HG03039 (cell line): ENCODE measurements at regions not wholly inside any gene's neighbourhood (a gene's known extent, or its start where the extent isn't known, plus 50 kb on each side); places are given as distances from the start of the nearest gene placed in this dataset.

Source experiments
- ATAC-seq: cut with Tn5 transposase; IDR thresholded peaks from one replicate; pipeline ENCODE4 v1.9.1; 2021; ENCODE audit warnings: mild to moderate bottlenecking, moderate library complexity; ENCODE audit not compliant: unreplicated experiment

- no peak for ATAC-seq
These were observed 69.6 kb downstream of the MDH1 start for GRCh38 chr2:63658176-63658968.

- ATAC-seq: no peak
These were observed 71.3 kb downstream of the MDH1 start for GRCh38 chr2:63660060-63660459.

DNA sequence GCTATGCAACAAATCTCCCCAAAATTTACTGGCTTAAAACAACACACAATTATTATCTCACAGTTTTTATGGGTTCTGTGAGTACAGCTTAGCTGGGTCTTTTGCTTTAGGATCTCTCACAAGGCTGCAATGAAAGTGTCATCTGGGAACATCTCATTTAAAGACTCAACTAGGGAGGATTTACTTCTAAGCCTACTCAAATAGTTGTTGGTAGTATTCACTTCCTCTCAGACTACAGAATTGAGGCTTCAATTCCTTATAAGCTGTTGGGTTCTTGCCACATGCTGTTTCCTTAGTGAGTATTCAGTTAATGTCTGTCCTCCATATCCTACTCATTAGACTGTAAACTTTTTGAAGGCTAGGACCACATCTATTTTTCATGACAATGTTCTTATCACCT lies 72.3 kb downstream of the MDH1 start:
- no peak for ATAC-seq

DNA sequence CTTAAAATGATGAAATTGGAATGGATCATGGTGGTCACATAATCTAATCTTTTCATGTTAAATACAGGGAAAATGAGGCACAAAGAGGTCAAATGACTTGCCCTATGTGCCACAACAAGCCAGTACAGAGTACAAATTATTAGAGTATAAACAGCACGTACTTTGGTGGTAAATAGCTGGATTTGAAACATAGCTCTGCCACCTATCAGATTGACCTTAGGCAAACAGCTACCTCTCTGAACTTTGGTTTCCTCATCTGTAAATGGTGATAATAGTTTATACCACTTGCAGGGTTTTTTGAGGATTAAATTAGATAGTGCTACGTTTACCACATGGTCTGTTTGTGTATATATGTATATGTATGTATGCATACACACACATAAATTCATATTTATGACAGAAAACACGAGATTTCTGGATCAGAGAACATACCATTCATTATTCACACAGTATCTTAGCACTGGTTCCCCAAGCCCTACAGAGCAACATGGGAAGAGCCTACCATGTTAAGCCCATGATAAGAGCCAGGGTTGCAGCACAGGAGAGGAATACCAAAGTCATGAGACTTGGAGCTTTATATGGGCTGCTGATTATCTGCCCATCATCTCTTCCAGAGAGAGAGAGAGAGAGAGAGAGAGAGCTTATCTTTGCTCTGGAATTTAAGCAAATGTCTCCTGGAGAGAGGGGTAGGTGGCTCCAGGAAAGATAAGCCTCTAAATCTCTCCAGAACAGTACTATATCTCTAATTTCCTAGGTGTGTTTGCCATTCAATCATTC lies 73.5 kb downstream of the MDH1 start:
- ATAC-seq: no peak

GRCh38 chr2:63663013-63663864 lies 74.5 kb downstream of the MDH1 start:
- ATAC-seq: no peak

DNA sequence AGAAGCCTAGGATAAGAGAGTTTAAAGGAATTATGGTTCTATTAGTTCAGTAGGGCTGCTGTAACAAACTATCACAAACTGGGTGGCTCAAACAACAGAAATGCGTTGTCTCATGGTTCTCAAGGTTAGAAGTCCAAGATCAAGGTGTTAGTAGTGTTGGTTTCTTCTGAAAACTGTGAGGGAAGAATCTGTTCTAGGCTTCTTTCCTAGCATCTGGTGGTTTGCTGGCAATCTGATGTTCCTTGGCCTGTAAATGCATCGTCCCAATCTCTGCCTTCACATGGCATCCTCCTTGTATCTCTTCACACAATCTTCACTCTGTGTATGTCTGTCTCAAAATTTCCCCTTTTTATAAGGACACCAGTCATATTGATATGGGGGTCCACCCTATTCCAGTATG lies 76.3 kb downstream of the MDH1 start:
- ATAC-seq: no peak

GRCh38 chr2:63665846-63666475 lies 77.2 kb downstream of the MDH1 start:
- no peak for ATAC-seq

GRCh38 chr2:63667132-63667700 lies 78.5 kb downstream of the MDH1 start:
- no peak for ATAC-seq

GRCh38 chr2:63668000-63668399 lies 79.2 kb downstream of the MDH1 start:
- no peak for ATAC-seq

GRCh38 chr2:63668466-63668865 lies 79.7 kb downstream of the MDH1 start:
- ATAC-seq: no peak

DNA sequence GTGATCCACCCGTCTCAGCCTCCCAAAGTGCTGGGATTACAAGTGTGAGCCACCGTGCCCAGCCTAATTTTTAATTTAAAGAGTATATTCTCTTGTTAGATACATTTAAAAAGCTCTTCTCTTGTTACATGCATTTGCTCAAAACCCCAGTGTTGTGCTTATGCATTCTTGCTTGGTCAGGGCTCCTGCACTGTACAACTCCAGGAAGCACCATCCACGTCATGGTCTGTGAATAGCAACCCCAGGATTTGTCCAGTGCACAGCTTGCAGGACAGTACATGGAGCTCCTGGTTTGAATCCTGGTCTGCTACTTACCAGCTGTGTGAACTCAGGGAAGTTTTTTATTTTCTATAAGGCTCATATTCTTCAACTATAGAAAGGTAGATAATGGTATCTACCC lies 80.8 kb downstream of the MDH1 start:
- ATAC-seq: no peak

GRCh38 chr2:63673865-63674533 lies 85.2 kb downstream of the MDH1 start:
- ATAC-seq: no peak

- no peak for ATAC-seq
These were observed 86.3 kb downstream of the MDH1 start for GRCh38 chr2:63675026-63675425.

DNA sequence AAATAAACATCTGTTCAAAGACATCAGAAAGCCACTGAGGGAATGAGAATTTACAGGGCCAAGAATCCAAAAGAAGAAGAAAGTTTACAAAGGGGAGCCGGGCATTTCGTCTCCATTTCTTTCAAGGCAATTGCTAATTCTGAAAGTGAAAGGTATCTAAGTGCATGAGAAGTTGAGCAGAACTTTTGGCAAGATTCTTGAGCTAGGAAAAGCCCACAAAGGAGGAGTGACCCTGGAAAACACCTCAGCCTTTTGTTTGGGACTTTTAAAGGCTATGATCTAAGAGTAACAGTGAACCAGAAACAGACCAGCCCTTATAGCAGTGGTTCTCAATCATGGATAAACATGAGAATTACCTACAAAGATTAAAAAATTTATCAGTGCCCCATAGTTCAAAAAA lies 87.4 kb downstream of the MDH1 start:
- ATAC-seq: peak; percentile 61

DNA sequence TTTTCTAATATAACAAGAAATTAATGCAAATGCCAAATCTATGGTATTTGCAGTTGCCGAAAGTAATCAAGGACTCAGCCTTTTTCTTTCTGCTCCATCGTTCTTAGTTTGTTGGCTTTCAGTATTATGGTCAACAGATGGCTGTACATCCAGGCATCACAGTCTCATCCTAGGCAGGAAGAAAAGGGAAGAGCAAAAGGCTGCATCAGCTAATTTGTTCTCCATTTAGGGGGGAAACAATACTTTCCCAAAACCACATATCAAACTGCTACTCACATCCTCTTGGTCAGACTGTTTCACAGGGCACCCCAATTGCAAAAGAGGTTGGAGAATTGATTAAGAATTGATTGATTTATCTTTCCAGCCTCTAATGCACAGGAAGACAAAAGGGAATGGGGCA lies 89.3 kb downstream of the MDH1 start:
- ATAC-seq: no peak

DNA sequence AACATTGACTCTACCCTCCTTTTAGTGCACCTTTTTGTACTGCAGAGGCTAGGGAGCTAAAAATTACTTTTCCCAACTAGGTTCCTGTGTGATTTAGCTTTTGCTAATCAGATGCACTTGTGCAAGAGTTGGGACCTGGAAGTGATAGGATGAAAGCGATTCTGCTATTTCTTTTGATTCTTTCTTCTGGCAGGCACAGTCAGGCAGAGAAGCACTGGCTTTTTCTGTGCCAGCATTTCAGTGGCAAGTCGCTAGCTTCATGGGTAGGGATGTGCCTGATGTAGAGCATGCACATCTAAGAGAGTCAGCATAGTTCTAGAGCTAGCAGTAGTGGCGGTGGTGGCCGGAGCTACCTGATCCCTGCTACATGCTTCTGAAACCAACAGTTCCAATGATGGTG lies 89.8 kb downstream of the MDH1 start:
- no peak for ATAC-seq

GRCh38 chr2:63679252-63679855 lies 90.6 kb downstream of the MDH1 start:
- ATAC-seq: no peak

DNA sequence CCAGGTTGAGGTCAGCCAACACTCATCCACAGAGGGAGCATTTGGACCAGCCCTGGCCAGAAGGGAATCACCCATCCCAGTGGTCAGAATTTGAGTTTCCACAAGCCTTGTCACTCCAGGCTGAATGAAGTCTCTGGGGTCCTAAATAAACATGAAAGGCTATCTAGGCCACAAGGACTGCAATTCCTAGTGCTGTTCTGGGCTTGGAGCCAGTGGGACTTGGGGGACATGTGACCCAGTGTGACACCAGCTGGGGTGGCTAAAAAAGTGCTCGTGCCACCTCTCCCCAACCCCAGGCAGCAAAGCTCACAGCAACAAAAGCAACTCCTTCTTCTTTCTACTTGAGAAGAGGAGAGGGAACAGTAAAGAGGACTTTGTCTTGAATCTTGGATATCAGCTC lies 91.7 kb downstream of the MDH1 start:
- ATAC-seq: no peak

- no peak for ATAC-seq
These were observed 93.1 kb downstream of the MDH1 start for GRCh38 chr2:63681896-63682295.
